GM12874 (cell line): ENCODE measurements at regions not wholly inside any gene's neighbourhood (a gene's known extent, or its start where the extent isn't known, plus 50 kb on each side); places are given as distances from the start of the nearest gene placed in this dataset.

Source experiments
- TF ChIP-seq, protein P1 (sequence below): IDR thresholded peaks from 2 replicates; pipeline ENCODE4 v1.5.1; 2011; ENCODE audit warnings: low read depth, mild to moderate bottlenecking, control low read depth, low read length, moderate library complexity; ENCODE audit not compliant: insufficient read depth

GRCh38 chr2:226325526-226325925 lies 474.1 kb downstream of the IRS1 start:
- TF ChIP-seq, protein P1, sequence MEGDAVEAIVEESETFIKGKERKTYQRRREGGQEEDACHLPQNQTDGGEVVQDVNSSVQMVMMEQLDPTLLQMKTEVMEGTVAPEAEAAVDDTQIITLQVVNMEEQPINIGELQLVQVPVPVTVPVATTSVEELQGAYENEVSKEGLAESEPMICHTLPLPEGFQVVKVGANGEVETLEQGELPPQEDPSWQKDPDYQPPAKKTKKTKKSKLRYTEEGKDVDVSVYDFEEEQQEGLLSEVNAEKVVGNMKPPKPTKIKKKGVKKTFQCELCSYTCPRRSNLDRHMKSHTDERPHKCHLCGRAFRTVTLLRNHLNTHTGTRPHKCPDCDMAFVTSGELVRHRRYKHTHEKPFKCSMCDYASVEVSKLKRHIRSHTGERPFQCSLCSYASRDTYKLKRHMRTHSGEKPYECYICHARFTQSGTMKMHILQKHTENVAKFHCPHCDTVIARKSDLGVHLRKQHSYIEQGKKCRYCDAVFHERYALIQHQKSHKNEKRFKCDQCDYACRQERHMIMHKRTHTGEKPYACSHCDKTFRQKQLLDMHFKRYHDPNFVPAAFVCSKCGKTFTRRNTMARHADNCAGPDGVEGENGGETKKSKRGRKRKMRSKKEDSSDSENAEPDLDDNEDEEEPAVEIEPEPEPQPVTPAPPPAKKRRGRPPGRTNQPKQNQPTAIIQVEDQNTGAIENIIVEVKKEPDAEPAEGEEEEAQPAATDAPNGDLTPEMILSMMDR: no peak

DNA sequence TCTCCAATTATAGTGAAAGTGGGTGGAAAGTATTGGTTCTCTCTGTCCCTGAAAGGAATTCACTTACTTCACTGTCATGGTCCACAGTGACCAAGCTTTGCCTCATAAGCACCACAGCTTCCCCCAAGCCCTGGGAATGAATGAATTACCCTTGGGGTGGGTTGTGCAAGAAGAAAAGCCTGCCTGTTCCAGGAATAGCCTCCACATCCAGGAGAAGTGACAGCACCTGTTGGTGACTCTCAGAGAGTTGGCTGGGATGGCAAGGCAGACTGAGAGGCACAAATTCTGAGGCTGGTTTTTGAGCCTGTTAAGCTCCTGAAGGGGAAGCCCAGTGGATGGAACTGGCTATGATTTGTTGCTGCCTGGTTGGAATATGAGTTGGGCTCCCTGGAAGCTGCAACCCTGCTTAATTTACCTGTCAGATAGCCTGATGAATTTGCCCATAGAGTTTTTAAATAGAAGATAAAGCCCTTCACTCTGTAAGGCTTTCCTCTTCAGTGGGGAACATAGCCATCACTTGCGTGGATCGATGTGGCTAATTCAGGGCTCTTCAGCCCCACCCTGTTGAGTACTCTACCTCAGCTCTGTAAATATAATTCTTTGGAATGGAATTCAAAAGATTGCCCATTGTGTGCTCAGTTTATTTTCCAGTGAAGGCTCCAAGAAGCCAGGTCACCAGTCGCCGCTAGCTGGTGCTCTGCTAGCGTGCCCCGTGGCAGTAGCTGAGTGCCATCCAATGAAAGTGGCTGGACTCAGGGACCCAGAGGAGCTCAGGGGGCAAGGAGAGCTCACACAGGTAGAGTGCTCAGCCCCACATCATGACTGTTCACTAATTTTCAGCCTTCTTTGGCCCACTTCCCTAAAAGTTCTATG lies 479.3 kb downstream of the IRS1 start:
- TF ChIP-seq, protein P1: no peak

GRCh38 chr2:226317970-226318369 lies 481.6 kb downstream of the IRS1 start:
- TF ChIP-seq, protein P1: no peak

- TF ChIP-seq, protein P1: no peak
Observed at GRCh38 chr2:226313060-226313459, 486.6 kb downstream of the IRS1 start.

DNA sequence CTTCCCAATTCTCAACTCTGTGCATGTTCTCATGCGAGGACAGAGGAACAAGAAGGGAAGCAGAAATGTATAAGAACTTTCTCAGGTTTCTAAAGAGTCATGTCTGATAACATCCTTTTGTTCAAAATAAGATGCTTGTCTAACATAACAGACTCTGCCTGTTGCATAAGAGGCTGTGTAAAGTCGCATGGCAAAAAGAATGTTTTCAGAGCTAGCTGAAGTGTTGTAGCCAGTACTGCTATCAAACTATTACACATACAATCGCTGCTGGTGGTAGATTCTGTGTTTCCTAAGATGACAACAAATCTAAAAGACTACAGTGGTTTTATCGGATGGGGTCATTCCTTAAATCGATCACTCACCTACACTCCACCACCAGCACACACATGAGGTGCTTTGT lies 487.5 kb downstream of the IRS1 start:
- TF ChIP-seq, protein P1: no peak

DNA sequence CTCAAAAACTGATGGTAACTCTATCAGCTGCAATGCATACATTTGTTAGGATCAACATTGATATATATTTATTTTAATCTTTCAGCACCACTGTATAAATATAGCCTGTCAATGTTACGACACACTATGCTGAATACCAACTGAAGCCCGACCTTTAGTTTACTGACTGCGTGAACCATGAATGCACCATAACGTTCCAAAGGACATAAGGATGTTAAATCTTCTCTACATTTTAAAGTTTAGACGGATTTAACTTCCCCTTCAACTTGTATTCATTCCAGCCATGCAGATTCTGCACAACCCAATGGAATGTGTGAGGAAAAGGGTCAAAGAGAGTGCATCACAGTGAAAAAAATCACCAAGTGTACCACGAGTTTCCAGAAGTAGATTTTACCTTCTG lies 489.5 kb downstream of the IRS1 start:
- TF ChIP-seq, protein P1: no peak

DNA sequence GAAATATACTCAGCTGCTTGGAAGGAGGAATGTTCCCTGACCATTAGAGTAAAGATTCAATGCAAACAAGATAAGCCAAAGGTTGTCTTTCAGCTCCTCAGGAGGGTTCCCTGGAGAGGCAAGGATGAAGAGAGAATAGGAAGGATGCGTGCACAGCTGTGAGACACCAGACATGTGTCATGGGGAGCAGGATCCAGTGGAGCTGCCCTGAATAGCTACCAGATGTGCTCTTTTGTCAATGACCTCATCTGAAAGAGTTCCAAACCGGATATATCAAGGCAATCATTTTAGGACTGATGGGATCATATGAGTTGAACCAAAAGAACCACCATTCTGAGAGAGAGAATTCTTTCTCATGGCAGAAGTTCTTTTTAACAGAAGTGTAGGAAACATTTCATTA lies 490.6 kb downstream of the IRS1 start:
- TF ChIP-seq, protein P1: no peak
